ENCODE measurements at regions not wholly inside any gene's neighbourhood (a gene's known extent, or its start where the extent isn't known, plus 50 kb on each side); places are given as distances from the start of the nearest gene placed in this dataset.

GRCh38 chr9:80498001-80498555 is 926.3 kb downstream of the TLE4 start:
- Histone ChIP-seq H3K4me2 (ENCODE audit: control insufficient read depth, extremely low read depth, insufficient read depth, low read depth, low read length) (no peak overlapping the region), H2AFZ (ENCODE audit: control insufficient read depth, low read length) (no peak overlapping the region), H3K79me2 (ENCODE audit: control insufficient read depth, insufficient read depth, low read length) (no peaks in the 10 kb centered on the region), H3K4me1 (ENCODE audit: control insufficient read depth, extremely low read depth, insufficient read depth, low read length) (no peaks in the 10 kb centered on the region), H3K36me3 (ENCODE audit: control insufficient read depth in 2 of 2, extremely low read depth in 1 of 2, insufficient read depth in 2 of 2, low read length in 2 of 2) (no peaks in the 10 kb centered on the region), H4K20me1 (ENCODE audit: control insufficient read depth, extremely low read depth, insufficient read depth, low read length) (no peaks in the 10 kb centered on the region), H3K27ac (ENCODE audit: control insufficient read depth, insufficient read depth, low read length) (no peak overlapping the region), H3K9me3 (ENCODE audit: control insufficient read depth, low read depth, low read length) (no peaks in the 10 kb centered on the region), H3K9ac (ENCODE audit: control insufficient read depth, extremely low read depth, insufficient read depth, low read length) (no peak overlapping the region), H3K27me3 (ENCODE audit: control insufficient read depth, extremely low read depth, insufficient read depth, low read length) (no peaks in the 10 kb centered on the region), H3K4me3 (ENCODE audit: control insufficient read depth in 2 of 3, extremely low read depth in 1 of 3, insufficient read depth in 2 of 3, low read depth in 1 of 3, low read length in 3 of 3) (no peak overlapping the region), H3K9me1 (ENCODE audit: control insufficient read depth, extremely low read depth, insufficient read depth, low read length) (no peaks in the 10 kb centered on the region)
- DNase-seq (ENCODE audit: low read depth, low spot score) (no peak), FAIRE-seq (no peak)
- no peak for TF ChIP-seq EZH2 (IDR thresholded peaks at IDR 0.05; ENCODE audit: low read length)
- TF ChIP-seq, protein P1, sequence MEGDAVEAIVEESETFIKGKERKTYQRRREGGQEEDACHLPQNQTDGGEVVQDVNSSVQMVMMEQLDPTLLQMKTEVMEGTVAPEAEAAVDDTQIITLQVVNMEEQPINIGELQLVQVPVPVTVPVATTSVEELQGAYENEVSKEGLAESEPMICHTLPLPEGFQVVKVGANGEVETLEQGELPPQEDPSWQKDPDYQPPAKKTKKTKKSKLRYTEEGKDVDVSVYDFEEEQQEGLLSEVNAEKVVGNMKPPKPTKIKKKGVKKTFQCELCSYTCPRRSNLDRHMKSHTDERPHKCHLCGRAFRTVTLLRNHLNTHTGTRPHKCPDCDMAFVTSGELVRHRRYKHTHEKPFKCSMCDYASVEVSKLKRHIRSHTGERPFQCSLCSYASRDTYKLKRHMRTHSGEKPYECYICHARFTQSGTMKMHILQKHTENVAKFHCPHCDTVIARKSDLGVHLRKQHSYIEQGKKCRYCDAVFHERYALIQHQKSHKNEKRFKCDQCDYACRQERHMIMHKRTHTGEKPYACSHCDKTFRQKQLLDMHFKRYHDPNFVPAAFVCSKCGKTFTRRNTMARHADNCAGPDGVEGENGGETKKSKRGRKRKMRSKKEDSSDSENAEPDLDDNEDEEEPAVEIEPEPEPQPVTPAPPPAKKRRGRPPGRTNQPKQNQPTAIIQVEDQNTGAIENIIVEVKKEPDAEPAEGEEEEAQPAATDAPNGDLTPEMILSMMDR (optimal IDR thresholded peaks at IDR 0.05 in 1 of 3, IDR thresholded peaks at IDR 0.05 in 1 of 3, conservative IDR thresholded peaks at IDR 0.05 in 1 of 3; ENCODE audit: extremely low read depth in 1 of 3, insufficient read depth in 2 of 3, low read length in 3 of 3): no peak
- dilution Hi-C loops (cut with MboI; ENCODE audit: extremely low pct_ligation_motif_present, low sequenced_read_pairs): no loop called here

- no peaks in the 10 kb centered on the region for H3K9me3 ChIP-seq (ENCODE audit: control insufficient read depth, low read depth, low read length)
- H2AFZ ChIP-seq (ENCODE audit: control insufficient read depth, low read length): no peak overlapping the region
- H3K36me3 ChIP-seq (ENCODE audit: control insufficient read depth in 2 of 2, extremely low read depth in 1 of 2, insufficient read depth in 2 of 2, low read length in 2 of 2): no peaks in the 10 kb centered on the region
- no peak for DNase-seq (ENCODE audit: low read depth, low spot score)
- H3K9me1 ChIP-seq (ENCODE audit: control insufficient read depth, extremely low read depth, insufficient read depth, low read length): no peaks in the 10 kb centered on the region
- no peak overlapping the region for H3K27ac ChIP-seq (ENCODE audit: control insufficient read depth, insufficient read depth, low read length)
- no peak overlapping the region for H3K4me2 ChIP-seq (ENCODE audit: control insufficient read depth, extremely low read depth, insufficient read depth, low read depth, low read length)
- no peak for FAIRE-seq
- TF ChIP-seq EZH2 (IDR thresholded peaks at IDR 0.05; ENCODE audit: low read length): no peak
- TF ChIP-seq, protein P1 (optimal IDR thresholded peaks at IDR 0.05 in 1 of 3, IDR thresholded peaks at IDR 0.05 in 1 of 3, conservative IDR thresholded peaks at IDR 0.05 in 1 of 3; ENCODE audit: extremely low read depth in 1 of 3, insufficient read depth in 2 of 3, low read length in 3 of 3): no peak
- H3K9ac ChIP-seq (ENCODE audit: control insufficient read depth, extremely low read depth, insufficient read depth, low read length): no peak overlapping the region
- H4K20me1 ChIP-seq (ENCODE audit: control insufficient read depth, extremely low read depth, insufficient read depth, low read length): no peaks in the 10 kb centered on the region
- dilution Hi-C loops (cut with MboI; ENCODE audit: extremely low pct_ligation_motif_present, low sequenced_read_pairs): no loop called here
- no peaks in the 10 kb centered on the region for H3K27me3 ChIP-seq (ENCODE audit: control insufficient read depth, extremely low read depth, insufficient read depth, low read length)
- H3K79me2 ChIP-seq (ENCODE audit: control insufficient read depth, insufficient read depth, low read length): no peaks in the 10 kb centered on the region
- H3K4me3 ChIP-seq (ENCODE audit: control insufficient read depth in 2 of 3, extremely low read depth in 1 of 3, insufficient read depth in 2 of 3, low read depth in 1 of 3, low read length in 3 of 3): no peak overlapping the region
- no peaks in the 10 kb centered on the region for H3K4me1 ChIP-seq (ENCODE audit: control insufficient read depth, extremely low read depth, insufficient read depth, low read length)
These were observed 925.3 kb downstream of the TLE4 start for GRCh38 chr9:80496901-80497556.
